ENCODE measurements at regions not wholly inside any gene's neighbourhood (a gene's known extent, or its start where the extent isn't known, plus 50 kb on each side); places are given as distances from the start of the nearest gene placed in this dataset.

GRCh38 chr11:44466531-44467205, 98.8 kb upstream of the CD82 start:
- no peaks in the 10 kb centered on the region for H3K4me1 ChIP-seq (ENCODE audit: control insufficient read depth in 1 of 2, insufficient read depth in 2 of 2, low read length in 2 of 2)
- peaks cover 7% of the 10 kb centered on the region; the same call in 1 of the 2 replicates for H3K27me3 ChIP-seq (ENCODE audit: insufficient read depth, low read length)
- no TSS peak for BruUV-seq (replicated peaks)
- no peak overlapping the region for H3K9ac ChIP-seq (ENCODE audit: low read length)
- intact Hi-C loops (cut with micrococcal nuclease), result no loop called here
- no peaks in the 10 kb centered on the region for H3K36me3 ChIP-seq (ENCODE audit: control insufficient read depth in 1 of 2, insufficient read depth in 2 of 2, low read length in 2 of 2)
- H3K9me2 ChIP-seq (ENCODE audit: insufficient read depth), result no peaks in the 10 kb centered on the region
- H3K79me2 ChIP-seq (ENCODE audit: insufficient read depth, low read length), result no peaks in the 10 kb centered on the region
- ChIA-PET RAD21 (ENCODE audit: low non-redundant PET in 1 of 2, low total read pairs in 2 of 2, uncharacterized antibody in 2 of 2, unreplicated experiment in 2 of 2) (no interaction called here), POLR2A (no interaction called here), CTCF (interaction anchor here (2.1 kb wide), 1 partner anchor 10 kb away, joined by 6 read pairs; no protein-coding TSS in a partner anchor)
- no peak overlapping the region for H3K4me3 ChIP-seq (replicated peaks in 1 of 2; ENCODE audit: low read depth in 1 of 2, low read length in 2 of 2)
- H3K27ac ChIP-seq (ENCODE audit: low read depth, low read length), result no peak overlapping the region
- no peak overlapping the region for H3K4me2 ChIP-seq (ENCODE audit: low read length)
- TF ChIP-seq ZNF274 (IDR thresholded peaks at IDR 0.05; ENCODE audit: low read depth, low read length) (no peak), FOSL1 (IDR thresholded peaks at IDR 0.05; ENCODE audit: low read depth) (no peak)
- DNase-seq (ENCODE audit: low read depth, low spot score) (no peak), ATAC-seq (no peak)
- H3K9me3 ChIP-seq (ENCODE audit: control insufficient read depth in 1 of 2, insufficient read depth in 1 of 2, low read depth in 1 of 2, low read length in 2 of 2), result peaks cover 0 to 4% of the 10 kb centered on the region in 2 experiments; a peak in 1 of 4 replicates
- no peaks in the 10 kb centered on the region for H4K20me1 ChIP-seq (ENCODE audit: insufficient read depth)
- H2AFZ ChIP-seq (ENCODE audit: low read depth, low read length, poor library complexity, severe bottlenecking), result no peak overlapping the region

GRCh38 chr11:44467413-44467812, 98.0 kb upstream of the CD82 start:
- H3K9me2 ChIP-seq (ENCODE audit: insufficient read depth), result no peaks in the 10 kb centered on the region
- ChIA-PET POLR2A (no interaction called here), CTCF (interaction anchor here (2.1 kb wide), 1 partner anchor 11 kb away, joined by 6 read pairs; no protein-coding TSS in a partner anchor), RAD21 (ENCODE audit: low non-redundant PET in 1 of 2, low total read pairs in 2 of 2, uncharacterized antibody in 2 of 2, unreplicated experiment in 2 of 2) (no interaction called here)
- H3K79me2 ChIP-seq (ENCODE audit: insufficient read depth, low read length), result no peaks in the 10 kb centered on the region
- no TSS peak for BruUV-seq (replicated peaks)
- peaks cover 0 to 4% of the 10 kb centered on the region in 2 experiments; a peak in 1 of 4 replicates for H3K9me3 ChIP-seq (ENCODE audit: control insufficient read depth in 1 of 2, insufficient read depth in 1 of 2, low read depth in 1 of 2, low read length in 2 of 2)
- DNase-seq (ENCODE audit: low read depth, low spot score), result no peak
- H3K9ac ChIP-seq (ENCODE audit: low read length), result no peak overlapping the region
- no peaks in the 10 kb centered on the region for H3K4me1 ChIP-seq (ENCODE audit: control insufficient read depth in 1 of 2, insufficient read depth in 2 of 2, low read length in 2 of 2)
- H3K4me2 ChIP-seq (ENCODE audit: low read length), result no peak overlapping the region
- intact Hi-C loops (cut with micrococcal nuclease), result no loop called here
- ATAC-seq, result no peak
- H3K27me3 ChIP-seq (ENCODE audit: insufficient read depth, low read length), result peaks cover 7% of the 10 kb centered on the region; the same call in 1 of the 2 replicates
- H3K4me3 ChIP-seq (replicated peaks in 1 of 2; ENCODE audit: low read depth in 1 of 2, low read length in 2 of 2), result no peak overlapping the region
- H3K36me3 ChIP-seq (ENCODE audit: control insufficient read depth in 1 of 2, insufficient read depth in 2 of 2, low read length in 2 of 2), result no peaks in the 10 kb centered on the region
- H4K20me1 ChIP-seq (ENCODE audit: insufficient read depth), result no peaks in the 10 kb centered on the region
- no peak overlapping the region for H3K27ac ChIP-seq (ENCODE audit: low read depth, low read length)
- H2AFZ ChIP-seq (ENCODE audit: low read depth, low read length, poor library complexity, severe bottlenecking), result no peak overlapping the region
- TF ChIP-seq SRF (IDR thresholded peaks at IDR 0.05; ENCODE audit: low read depth), result no peak
- no peak for TF ChIP-seq SIN3A (IDR thresholded peaks at IDR 0.05; ENCODE audit: low read depth)
- TF ChIP-seq SP1 (IDR thresholded peaks at IDR 0.05; ENCODE audit: low read depth), result no peak
- no peak for TF ChIP-seq ATF3 (IDR thresholded peaks at IDR 0.05)
- TF ChIP-seq EZH2 (IDR thresholded peaks at IDR 0.05), result no peak
- no peak for TF ChIP-seq ZBTB33 (IDR thresholded peaks at IDR 0.05; ENCODE audit: extremely low read depth, insufficient replicate concordance, low read length)
- TF ChIP-seq ZNF274 (IDR thresholded peaks at IDR 0.05; ENCODE audit: low read depth, low read length), result no peak
- no peak for TF ChIP-seq CTCF (IDR thresholded peaks at IDR 0.05 in 2 of 3, conservative IDR thresholded peaks at IDR 0.05 in 1 of 3; ENCODE audit: borderline replicate concordance in 1 of 3, insufficient read depth in 1 of 3, low read depth in 2 of 3, low read length in 2 of 3)
- no peak for TF ChIP-seq ELF1 (IDR thresholded peaks at IDR 0.05; ENCODE audit: borderline replicate concordance, low read depth)
- no peak for TF ChIP-seq CEBPB (IDR thresholded peaks at IDR 0.05; ENCODE audit: low read depth)
- TF ChIP-seq ZFX (IDR thresholded peaks at IDR 0.05), result no peak
- no peak for TF ChIP-seq MAX (IDR thresholded peaks at IDR 0.05)
- no peak for TF ChIP-seq EGR1 (IDR thresholded peaks at IDR 0.05; ENCODE audit: low read depth)
- TF ChIP-seq JUND (IDR thresholded peaks at IDR 0.05), result no peak
- no peak for TF ChIP-seq YY1 (IDR thresholded peaks at IDR 0.05; ENCODE audit: extremely low read depth, insufficient replicate concordance, low read depth, low read length)

All from HCT116 (cell line).